NCI-H226 (cell line): ENCODE measurements at regions not wholly inside any gene's neighbourhood (a gene's known extent, or its start where the extent isn't known, plus 50 kb on each side); places are given as distances from the start of the nearest gene placed in this dataset.
"Not testable (repeated sequence)": the region's sequence is repeated elsewhere in the genome, so short reads cannot be mapped to it uniquely, and the experiment has no call there.

Experiments used
- DNase-seq: peaks from one replicate; pipeline ENCODE4 v3.0.0-alpha.2; 2015

DNA sequence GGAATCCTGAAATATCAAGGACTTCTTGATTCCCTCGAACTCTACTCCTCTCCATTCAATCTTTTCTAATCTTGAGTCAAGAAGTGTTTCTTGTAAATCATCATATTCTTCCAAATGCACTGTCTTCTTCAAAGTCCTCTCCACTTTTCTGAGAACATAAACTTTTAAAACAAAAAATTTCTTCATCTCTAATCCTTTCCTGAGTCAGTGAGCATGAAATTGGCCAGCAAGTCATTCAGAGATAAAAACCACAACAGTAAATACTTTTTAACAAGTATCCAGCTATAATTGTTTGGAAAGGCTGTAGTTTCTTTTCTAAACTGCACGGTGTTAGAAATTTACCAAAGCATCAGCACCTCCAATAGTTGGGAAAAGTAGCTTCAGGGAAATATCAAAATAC, 312.6 kb upstream of the GALNT5 start:
- no peak for DNase-seq

DNA sequence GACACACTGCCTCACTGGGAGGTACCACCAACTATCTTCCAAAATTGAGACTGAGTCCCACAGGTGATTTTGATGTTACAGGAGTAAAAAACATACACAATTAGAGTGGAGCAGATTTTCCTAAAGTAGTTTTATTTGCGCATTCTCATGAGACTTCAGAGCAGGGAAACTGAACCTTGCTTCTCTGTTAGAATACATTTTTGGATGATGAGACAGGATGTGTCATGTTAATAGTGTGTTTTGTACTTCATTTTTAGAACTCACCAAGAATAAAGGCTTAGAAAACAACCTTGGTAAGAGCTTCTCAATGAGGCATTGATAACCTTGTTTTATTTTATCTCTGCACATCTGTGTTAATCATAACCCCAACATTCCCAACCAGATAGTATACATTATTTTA, 310.2 kb upstream of the GALNT5 start:
- no peak for DNase-seq

DNA sequence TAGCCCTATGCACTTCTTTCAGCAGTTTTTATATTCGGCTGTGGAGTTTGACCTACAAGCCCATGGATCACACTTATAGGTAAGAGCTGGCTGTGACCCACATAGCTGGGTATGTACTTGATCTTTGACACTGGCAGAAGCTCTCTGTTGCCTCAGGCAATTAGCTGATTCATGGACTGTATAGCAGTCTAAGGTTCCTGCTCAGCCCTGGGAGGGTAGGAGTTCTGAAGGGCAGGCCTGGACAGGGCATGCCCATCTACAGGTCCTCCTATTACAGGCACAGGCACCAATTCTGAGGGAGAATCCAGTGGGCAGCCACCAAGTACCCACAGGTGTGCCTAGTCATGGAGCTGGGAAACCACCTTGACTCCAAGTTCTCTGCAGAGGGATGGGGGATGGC, 301.8 kb upstream of the GALNT5 start:
- DNase-seq, result peak; percentile 12

DNA sequence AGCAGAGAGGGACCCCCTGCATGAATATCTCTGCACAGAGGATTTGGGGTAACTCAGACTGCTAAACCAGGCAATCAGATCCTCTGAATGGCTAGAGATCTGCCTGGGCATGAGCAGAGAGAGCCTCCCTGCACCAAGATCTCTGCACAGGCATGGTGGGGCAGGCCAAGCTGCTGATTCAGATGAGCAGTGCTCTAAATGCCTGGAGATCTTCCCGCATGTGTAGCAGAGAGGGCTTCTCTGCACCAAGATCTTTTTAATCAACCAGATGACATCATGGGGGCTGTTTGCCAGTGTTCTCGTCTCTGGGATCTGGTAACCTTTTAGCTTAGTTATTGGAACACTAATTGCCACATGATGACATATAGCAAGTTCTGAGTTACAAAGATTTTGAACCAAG, 301.3 kb upstream of the GALNT5 start:
- no peak for DNase-seq

DNA sequence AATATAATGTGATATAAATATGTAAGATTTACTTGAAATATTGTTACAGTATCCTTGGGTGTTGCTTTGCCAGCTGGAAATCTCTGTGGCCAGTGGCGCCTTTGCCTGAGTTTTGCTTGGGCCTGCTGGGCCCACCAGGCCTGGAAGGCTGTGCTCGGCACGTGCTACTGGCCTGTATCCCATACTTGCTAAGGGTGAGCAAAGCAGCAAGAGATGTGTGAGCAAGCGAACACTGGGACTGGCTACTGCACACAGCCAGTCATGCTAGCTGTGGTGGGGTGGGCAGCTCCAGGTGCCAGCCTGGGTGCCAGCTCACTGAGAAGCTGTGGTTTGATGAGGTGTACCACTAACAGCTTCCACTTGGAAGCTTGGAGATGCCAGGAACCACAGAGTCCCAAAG, 299.1 kb upstream of the GALNT5 start:
- no peak for DNase-seq

DNA sequence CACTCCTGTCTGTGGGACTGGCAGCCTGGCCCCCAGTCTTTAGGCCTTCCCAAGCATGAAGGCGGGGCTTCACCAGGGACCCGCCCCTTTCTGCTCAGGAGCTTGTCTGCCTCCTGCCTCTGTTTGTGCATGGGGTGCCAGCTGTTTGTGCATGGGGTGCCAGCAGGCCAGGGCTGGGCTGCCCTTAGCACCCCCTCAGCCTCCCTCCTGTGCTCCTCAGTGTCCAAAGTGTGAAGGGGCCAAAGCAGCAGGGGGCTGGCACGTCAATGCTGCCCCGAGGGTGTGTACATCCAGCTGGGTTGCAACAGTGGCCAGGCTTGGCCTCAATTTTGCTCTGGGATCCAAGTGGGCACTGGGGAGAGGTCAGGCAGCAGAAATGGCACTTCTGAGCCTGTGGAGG, 298.0 kb upstream of the GALNT5 start:
- DNase-seq, result no peak

DNA sequence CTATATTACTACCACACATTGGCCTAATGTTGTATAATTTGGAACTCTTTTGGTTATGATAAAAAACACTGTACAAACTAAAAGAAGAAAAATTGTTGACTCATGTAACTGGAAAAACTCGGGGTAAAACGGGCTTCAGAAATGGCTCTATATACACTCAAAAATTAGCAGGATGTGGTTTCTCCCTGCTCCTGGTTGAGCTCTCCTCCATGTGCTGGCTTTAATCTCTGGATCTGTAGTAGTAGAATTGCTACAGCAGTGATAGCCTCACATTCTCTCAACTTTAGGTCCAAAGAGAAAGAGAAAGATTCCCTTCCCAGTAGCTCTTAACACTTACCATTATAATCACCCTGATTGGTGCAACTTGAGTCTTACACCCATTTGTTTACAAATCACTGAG, 274.9 kb upstream of the GALNT5 start:
- no peak for DNase-seq

DNA sequence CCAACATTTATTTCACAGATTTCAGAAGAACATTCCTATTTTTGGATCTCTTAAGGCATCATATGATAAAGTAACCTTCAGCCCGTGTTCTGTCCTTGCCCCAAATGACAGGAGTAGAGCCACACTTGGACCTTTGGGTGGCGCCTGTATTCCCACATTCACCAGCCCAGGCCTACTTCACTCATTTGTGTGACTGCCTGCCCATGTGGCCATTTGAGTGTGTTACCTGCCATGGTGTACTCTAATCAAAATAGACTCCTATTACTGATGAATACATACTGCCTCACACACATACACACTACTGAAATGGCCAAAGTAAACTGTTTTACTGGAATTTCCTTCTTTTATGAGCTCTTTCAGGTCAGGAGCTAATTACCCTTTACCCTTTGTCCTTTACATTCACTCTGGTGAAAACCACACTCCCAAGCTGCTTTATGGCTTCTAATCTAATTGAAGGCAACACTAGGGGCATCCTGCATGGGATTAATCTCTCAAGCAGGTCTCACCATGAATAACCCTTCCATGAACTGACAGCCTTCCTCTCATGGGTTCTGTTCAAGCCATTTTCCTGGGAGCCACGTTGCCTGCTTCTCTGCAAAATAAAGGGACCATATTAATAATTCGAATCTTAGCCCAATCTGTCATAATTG, 271.0 kb upstream of the GALNT5 start:
- no peak for DNase-seq

DNA sequence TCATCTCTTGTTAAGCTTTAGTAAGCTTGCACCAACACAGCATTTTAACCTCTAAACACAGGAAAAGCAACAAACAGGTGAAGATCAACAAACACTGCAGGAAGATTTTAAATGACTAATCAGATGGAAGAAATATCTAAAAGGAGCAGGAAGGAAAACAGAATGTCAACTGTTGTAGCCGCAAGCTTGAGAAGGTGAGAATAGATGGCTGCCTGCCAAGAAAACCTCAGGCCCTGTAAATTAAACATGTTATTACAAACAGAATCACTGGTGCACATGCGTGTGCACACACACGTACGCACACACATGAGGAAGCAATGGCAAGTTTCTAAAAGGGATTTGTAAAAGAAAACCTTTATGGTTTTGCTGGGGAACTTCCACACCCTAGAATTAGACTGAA, 257.8 kb upstream of the GALNT5 start:
- no peak for DNase-seq

DNA sequence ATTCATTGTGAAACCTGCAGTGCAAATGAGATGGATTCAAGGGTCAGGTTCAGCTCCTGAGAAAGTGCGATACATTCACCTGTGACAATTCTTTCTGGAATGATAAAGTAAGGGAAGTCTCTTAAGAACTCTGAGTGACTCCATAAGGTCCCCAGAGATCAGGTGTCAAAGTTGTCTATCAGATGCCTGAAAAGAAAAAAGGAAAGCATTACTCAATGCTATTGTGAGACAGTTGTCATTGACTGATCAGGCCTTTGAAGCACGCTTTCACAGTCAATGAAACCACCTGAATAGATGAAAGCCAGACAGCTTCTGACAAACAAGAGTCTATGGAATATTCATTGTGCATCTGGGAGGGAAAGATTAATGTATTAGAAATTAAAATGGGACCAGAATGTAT, 252.7 kb upstream of the GALNT5 start:
- DNase-seq, result no peak

DNA sequence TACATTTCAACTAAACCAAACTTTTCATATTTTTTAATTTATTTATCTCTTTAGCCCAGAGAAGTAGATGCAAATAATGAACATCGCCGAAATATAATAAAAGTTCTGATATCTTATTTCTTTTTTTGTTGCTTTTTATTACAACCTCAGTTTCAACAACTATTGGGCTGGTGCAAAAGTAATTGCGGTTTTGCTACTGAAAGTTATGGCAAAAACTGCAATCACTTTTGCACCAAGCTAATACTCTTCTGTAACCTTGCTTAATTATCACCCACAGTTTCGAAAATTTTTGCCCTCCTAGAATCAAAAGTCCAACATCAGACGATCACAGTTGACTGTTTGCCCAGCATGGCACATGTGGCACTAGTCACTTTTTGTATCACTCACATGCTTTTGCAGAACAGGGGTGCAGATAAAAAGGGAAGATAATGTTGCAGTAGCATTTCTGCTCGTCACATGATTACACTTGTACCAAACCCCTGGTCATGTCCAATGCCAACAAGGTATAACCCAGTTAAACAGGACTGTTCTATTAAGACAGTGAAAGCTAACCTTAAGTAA, 242.4 kb upstream of the GALNT5 start:
- no peak for DNase-seq

DNA sequence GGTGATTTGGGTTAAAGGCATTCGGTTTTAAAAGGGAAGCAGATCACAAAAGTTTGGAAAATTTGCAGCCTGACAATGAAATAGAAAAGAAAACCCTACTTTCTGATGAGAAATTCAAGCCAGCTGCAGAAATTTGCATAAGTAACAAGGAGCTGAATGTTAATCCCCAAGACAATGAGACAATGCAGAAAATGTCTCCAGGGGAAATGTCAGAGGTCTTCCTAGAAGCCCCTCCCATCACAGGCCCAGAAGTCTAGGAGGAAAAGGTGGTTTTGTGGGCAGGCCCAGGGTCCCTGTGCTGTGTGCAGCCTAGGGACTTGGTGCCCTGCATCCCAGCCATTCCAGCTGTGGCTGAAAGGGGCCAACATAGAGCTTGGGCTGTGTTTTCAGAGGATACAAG, 234.2 kb upstream of the GALNT5 start:
- not testable (repeated sequence) for DNase-seq

DNA sequence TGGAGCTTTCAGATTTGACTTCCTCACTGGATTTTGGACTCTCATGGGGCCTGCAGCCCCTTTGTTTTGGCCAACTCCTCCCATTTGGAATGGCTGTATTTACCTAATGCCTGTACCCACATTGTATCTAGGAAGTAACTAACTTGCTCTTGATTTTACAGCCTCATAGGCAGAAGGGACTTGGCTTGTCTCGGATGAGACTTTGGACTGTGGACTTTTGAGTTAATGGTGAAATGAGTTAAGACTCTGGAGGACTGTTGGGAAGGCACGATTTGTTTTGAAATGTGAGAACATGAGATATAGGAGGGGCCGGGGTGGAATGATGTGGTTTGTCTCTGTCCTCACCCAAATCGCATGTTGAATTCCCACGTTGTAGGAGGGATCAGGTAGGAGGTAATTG, 233.4 kb upstream of the GALNT5 start:
- DNase-seq, result no peak

DNA sequence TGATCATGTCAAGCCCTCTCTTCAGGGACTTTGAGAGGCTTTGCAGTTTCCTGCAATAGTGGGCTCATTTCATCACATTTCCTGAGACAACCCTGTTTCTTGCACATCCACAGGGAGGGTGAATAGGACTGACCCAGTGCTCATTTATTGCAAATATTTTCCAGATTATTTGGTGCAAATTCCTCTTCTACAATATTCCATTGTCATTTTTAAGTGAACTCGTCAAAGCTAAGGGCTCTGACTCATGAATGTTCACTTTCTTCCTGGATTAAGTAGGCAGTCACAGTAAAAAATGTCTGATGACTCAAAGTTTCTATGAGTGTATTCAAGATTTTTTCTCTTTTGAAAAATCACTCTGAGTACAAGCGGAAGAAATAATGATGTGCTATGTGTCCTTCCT, 225.5 kb upstream of the GALNT5 start:
- peak; percentile 69 for DNase-seq

DNA sequence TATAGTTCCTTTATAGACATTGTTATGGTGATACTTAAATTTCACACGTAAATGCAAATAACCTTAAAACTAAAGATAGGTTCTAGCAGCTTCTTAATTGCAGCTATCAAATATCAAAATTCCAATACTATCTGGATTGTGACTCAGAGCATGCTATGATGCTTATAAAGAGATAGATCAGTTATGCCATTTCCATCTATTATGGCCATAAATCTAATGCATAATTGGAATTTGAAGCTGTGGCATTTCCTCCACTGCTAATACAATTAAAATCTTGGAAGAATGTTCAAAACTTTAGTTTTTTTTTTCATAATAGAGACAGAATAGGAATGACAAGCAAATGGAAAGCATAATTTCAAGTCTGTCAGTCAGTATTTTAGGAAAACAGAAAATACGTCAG, 220.8 kb upstream of the GALNT5 start:
- DNase-seq, result no peak

DNA sequence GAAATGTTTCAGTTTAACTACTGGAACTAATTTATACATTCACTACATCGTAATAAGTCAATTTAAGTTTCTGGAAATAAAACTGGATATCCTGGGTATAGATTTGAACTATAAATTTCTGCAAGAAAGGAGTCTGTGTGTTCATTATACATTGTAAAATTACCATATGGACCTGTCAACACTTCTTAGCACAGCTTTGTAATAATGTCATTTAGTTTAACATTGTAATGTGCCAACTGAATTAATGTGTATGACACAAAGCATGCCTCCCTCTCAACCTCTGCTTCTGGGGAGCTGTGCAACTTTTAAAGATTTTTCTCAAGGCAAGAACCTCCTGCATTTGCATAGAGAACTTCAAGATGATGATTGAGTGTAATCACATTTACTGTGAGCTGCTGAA, 213.7 kb upstream of the GALNT5 start:
- DNase-seq, result no peak

DNA sequence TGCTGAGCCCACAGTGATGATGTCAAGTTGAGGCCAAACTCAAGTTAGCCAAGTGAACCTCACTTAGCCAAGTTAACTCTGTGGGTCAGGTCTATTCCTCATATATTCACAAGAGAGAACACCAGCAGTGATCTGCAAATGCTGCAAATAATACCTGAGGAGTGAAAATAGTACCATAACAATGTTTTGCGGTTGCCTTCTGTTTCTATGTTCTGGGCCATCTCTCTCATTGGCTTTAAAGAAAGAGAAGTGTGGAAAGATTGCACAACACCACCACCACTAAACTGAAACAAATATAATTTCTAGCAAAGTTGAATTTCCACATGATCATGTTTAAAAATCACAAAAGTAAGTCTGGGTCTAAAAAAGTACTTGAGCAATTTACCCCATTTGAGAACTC, 211.1 kb upstream of the GALNT5 start:
- no peak for DNase-seq

DNA sequence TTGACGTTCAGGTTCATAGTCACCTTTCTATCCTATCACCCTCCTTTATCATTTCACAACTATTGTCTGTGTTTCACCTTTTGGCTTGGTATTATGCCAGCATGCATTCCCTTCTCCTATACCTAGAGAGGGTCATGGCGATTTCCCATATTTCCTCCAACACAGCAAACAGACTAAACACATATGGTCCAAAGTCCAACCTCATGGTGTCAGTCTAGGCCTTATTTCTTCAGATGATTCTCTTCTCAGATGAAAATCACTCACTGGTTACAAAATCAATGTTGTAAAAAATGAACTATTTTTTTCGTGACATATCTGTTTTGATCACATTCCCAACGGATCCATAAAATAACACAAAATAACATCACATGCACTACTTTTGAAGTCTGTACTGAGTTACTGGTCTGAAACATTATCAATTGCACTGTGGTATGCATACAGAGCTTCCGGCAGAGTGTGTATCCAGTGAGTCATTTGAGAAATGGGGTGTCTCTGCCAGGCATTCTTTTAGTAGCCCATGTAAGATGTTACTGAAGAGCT, 204.8 kb upstream of the GALNT5 start:
- DNase-seq, result peak; percentile 86

DNA sequence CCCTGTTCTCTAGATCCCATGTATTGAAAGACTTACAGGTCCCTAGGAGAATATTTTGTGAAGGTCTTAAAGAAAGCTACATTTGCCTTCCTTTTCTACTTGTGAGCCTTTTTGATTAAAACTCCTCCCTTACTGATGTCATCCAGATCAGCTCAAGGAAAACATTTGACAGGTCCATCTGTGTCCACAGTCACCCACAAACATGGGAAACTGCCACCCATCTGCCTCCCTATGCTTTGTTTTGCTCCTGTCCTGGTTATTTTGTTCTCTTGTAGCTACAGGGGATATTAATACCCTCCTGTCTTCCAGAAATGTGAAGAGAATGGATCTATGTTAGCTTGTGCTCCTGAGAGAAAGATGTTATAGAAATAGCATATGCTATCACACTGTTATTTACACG, 203.6 kb upstream of the GALNT5 start:
- DNase-seq, result no peak

DNA sequence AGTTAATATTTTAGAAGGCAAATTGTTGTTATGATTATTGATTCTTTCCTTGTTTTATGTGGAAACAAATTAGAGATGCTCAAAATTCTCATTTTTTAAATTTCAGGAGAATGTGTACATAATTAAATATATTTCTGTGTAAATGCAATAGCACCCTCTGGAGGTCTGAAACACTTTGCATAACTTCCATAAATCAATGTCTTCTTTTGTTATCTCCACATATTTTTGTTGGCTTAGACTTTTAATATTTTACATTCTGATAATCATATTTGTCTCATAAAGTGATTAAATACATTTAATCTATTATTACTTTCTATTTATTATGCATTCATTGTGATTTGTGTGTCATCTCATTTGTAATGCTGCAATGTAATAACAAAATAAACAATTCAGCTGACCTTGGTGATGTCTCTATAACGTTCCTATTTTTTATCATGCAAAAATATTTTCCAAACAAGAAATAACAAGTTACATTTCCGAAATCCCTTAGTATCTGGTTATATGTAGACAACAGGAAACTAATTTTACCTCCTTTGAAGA, 201.8 kb upstream of the GALNT5 start:
- no peak for DNase-seq

DNA sequence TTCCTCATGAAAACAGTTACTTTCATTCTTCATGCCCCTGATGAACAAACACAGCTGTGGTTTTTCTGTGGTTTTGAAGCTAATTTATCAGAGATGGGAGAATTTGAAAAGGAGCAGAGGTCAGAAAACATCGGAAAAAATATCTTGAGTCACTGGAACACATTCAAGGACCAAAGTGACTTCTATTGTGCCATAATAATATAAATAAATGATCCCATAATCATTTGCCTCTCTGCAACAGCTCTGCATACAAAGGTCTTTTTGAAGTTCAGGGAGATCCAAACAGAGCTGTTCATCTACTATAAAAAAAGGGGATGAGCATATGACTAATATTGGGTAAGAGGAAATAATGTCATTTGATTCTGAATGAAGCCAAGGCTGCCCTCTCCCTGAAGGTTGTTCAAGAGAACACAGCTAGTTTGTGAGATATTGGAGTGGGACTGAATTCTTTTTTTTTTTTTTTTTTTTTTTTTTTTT, 201.3 kb upstream of the GALNT5 start:
- DNase-seq, result peak; percentile 18

DNA sequence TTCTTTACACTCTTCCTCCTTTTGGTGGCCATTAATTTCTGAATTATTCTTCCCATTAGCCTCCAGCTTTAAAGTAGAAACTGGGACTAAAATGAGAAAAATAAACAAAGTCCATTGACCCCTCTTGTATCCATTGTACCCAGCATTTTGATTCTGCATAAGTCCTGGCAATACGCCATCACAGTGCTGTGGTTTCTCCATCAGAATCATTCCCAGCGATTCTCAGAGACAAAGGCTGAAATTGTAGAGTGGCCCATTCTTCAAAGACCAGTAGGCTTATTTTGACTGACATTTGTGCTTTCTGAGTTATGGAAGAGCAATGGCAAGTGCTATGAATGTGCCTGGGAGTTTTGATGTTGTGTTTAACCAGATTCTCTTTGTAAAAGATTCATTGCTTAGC, 199.3 kb upstream of the GALNT5 start:
- DNase-seq, result no peak

DNA sequence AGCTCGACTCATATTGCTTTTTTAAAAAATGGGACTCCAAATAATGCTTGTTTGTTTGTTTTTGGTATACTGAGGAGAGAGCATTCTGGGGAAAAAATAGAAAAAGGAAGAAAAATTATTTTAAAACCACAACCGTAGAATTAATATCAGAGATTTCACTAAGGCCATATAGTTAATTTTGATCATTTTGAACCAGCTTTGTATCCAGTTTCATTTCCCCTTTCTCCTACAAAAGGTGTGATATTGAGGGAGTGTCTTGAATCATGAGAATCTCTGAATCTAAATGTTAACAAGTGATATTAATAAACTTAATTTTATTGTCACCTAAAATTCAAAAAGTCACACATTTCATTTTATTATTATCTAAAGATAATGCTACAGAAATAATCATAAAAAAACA, 198.5 kb upstream of the GALNT5 start:
- DNase-seq, result no peak

DNA sequence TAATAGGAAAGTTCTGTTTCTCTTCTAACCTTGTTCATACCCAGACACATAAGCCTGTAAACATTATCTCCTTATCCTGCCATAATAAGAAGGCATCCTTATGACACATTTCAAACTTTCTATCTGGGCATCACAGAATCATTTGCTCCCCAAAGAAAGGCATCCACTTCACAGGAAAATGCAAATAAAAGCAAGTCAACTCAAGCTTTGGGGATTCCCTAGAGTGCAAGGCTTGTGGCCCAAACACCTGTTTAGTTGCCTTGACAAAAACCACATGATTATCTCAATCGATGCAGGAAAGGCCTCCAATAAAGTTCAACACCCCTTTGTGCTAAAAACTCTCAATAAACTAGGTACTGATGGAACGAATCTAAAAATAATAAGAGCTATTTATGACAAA, 195.7 kb upstream of the GALNT5 start:
- no peak for DNase-seq

DNA sequence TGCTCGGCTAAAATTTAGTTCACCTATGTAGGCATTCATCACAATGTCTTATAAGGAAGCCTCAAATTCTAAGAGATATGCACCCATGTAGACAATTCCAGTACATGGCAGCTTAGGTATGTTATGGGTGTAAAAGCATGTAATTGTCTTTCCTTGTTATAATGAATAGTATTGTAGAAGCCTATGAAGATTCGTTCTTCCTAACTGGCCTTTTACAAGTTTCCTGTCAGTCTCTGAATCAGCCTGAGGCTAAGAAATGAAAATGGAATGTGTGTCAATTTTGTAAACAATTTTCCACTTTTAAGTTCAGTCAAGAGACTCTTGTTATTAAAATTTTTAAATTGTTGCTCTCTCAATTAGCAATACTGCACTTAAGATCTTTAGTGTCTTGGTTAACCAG, 189.9 kb upstream of the GALNT5 start:
- no peak for DNase-seq
